ENCODE measurements at regions not wholly inside any gene's neighbourhood (a gene's known extent, or its start where the extent isn't known, plus 50 kb on each side); places are given as distances from the start of the nearest gene placed in this dataset.
A peak's percentile ranks its signal among the peaks of the same experiment; 100 is the strongest.

DNA sequence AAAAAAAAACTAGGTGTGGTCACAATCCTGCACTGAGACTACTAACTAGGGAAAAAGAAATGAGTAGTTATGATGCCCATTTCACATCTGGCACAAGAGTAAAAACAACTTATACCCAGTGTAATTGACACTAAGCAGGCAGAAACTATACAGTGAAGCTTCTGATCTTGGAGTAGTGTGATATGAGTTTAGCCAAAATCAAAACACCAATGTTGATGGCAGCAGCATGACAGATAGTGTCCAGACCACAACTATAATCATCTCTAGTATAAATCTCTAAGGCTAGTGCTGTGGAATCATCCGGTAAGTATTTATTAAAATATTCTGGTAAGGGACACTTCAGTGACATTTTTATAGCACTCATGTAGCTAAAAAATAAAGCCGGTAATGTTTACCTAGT, 108.5 kb upstream of the EPHA6 start:
- DNase-seq (ENCODE audit: low spot score): no peak
- no peak for FAIRE-seq

GRCh38 chr3:96706509-96706908, 107.9 kb upstream of the EPHA6 start:
- FAIRE-seq (no peak), DNase-seq (ENCODE audit: low spot score) (no peak)

DNA sequence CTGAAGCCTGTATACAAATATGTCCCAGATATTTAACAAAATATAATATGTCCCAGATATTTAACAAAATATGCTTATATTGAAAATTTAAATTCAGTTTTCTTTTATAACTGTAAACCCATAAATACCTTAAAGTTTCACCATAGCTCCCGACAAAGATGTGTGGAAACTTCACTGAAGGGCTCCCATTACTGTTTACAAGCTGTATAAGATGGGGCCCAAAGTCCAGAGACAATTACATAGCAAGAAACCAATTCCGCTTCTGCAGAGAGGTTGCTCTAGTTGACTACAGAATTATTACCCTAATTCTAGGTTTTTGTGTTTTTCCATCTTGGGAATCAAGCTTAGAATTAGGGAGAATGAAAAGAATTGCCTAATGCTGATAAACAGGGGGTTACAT, 102.6 kb upstream of the EPHA6 start:
- FAIRE-seq: no peak

GRCh38 chr3:96712792-96713191, 101.6 kb upstream of the EPHA6 start:
- FAIRE-seq: peak; percentile 10
- DNase-seq (ENCODE audit: low spot score): no peak

More for the DNA sequence above, 102.6 kb upstream of the EPHA6 start:
- no peak for DNase-seq (ENCODE audit: low spot score)

- DNase-seq (ENCODE audit: low spot score): no peak
These were observed 94.5 kb upstream of the EPHA6 start for GRCh38 chr3:96719921-96720320.

DNA sequence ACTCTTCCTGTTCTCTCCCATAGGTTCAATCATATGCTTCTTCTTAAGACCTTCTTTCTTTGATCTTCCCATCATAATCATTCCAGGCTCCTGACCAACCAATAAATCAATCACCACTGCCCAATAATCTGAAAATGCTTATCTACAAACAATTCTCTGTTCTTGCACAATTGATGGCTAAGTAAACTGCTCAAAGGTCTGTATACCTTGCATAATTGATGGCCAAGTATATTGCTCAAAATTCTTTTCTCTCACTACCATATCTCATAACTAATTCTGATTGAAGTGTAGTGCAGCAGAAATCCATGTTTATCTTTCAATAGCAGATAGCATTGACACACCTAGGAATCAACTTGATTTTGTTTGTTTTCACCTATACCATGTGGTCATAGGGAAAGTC, 83.4 kb upstream of the EPHA6 start:
- DNase-seq (ENCODE audit: low spot score) (no peak), FAIRE-seq (no peak)

More at GRCh38 chr3:96719921-96720320, 94.5 kb upstream of the EPHA6 start:
- no peak for FAIRE-seq

DNA sequence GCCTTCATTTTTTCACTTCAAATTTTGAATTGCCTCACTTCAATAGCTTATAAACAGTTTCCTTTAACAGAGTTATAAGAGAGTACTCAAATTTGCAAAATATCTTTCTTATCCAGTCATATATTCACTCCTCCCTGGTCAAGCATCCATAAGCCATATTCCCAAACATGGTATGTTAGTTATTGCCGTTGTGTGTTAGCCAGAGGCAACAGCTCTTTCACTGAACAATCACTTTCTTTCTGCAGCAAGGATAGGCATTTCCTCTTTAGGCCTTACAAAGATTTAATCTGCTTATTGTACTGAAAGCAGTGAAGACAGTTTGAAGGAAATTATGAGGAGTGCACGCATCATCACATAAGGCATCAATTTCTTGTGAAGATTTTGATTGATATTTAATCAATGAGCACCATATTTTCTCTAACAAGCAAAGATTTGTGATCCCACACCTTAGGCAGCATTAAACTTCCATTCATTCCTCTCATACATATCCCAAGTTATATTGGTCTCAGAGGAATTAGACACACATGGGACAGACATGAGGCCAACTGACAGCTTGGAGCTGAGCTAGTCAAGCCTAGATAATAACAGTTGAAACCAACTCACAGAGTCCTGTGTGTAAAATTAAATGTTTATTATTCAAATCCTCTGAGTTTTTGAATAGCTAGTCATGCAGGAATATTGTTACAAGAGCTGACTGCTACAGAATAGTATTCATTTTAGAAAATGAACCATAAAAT, 80.0 kb upstream of the EPHA6 start:
- no peak for DNase-seq (ENCODE audit: low spot score)
- FAIRE-seq: no peak

DNA sequence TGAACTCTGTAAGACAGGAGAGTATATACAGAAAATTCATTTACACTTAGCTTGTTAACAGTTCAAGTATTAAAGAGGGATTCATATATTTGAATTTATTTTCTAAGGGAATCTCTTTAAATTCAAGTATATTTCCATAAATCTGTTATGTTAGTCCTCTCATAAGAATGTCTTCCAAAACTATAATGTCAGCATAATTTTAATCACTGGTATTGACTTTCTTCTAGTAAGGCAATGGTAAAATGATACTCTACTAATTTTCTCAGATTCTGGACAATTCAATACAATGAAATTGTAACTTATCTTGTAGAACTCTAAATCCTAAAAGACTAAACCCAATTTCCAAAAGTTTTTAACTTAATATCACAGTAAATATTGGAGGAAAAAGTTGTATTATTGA, 66.3 kb upstream of the EPHA6 start:
- DNase-seq (ENCODE audit: low spot score): no peak
- no peak for FAIRE-seq

- FAIRE-seq (no peak), DNase-seq (ENCODE audit: low spot score) (no peak)
These were observed 64.2 kb upstream of the EPHA6 start for GRCh38 chr3:96750094-96750767.

- no peak for FAIRE-seq
- no peak for DNase-seq (ENCODE audit: low spot score)
These were observed 61.3 kb upstream of the EPHA6 start for GRCh38 chr3:96753124-96753523.

- no peak for FAIRE-seq
These were observed 60.3 kb upstream of the EPHA6 start for GRCh38 chr3:96754128-96754527.

DNA sequence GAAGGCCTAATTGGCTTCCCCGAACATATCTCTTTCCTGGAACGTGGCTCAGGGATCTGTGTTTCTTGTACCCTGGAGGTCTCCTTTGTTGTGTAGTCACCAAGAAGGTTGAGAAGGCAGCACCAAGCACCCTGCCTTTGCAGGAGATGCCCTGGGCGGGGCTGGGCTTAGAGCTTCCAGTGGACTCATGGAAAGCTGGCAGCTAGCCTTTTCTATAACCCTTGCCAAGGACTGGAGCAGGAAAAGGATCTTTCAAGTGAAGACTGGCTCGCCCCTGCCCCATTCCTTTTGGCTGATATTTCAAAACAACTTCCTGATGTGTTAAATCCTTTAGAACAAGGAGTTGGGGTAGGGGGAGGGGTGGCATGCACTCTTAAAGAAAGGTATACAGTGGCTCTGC, 58.9 kb upstream of the EPHA6 start:
- FAIRE-seq (no peak), DNase-seq (ENCODE audit: low spot score) (no peak)

More at GRCh38 chr3:96754128-96754527, 60.3 kb upstream of the EPHA6 start:
- DNase-seq (ENCODE audit: low spot score): no peak

GRCh38 chr3:96756516-96756915, 57.9 kb upstream of the EPHA6 start:
- FAIRE-seq (no peak), DNase-seq (ENCODE audit: low spot score) (no peak)

DNA sequence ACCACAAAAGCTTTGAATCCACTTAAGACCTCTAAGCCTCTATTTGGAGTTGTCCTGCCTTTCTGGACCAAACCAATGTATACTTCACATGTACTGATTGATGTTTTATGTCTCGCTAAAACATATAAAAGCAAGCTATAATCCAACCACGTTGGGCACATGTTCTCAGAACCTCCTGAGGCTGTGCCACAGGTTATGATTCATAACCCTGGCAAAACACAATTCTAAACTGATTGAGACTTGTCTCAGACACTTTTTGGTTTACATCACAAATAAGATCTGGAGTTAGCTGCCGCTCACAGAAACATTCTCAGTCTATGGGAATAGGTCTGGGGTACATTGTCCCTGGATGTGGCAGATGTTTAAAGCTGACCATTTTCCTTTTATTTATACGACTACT, 53.4 kb upstream of the EPHA6 start:
- no peak for FAIRE-seq

More for the DNA sequence above, 53.4 kb upstream of the EPHA6 start:
- no peak for DNase-seq (ENCODE audit: low spot score)
